Uterus (tissue), 3 donors: ENCODE measurements at regions not wholly inside any gene's neighbourhood (a gene's known extent, or its start where the extent isn't known, plus 50 kb on each side); places are given as distances from the start of the nearest gene placed in this dataset.

Experiments used
- DNase-seq, 2 donors: peaks; one replicate each; pipeline ENCODE4 v3.0.0-alpha.2; 2019 to 2020
- H3K27ac ChIP-seq, 2 donors: fragments of 200-600 bp; sonication (generic); 1 replicate in 1 of 2; 2 replicates in 1 of 2; pipeline ENCODE4 v1.5.1; 2016 to 2018
- H3K27me3 ChIP-seq, 2 donors: fragments of 200-600 bp; sonication (generic); one replicate each; pipeline ENCODE4 v1.5.1; 2018 to 2019; ENCODE audit warnings: control low read depth in 1 of 2
- H3K36me3 ChIP-seq, 2 donors: fragments of 200-600 bp; sonication (generic); one replicate each; pipeline ENCODE4 v1.5.1; 2019; ENCODE audit warnings: control low read depth in 1 of 2
- H3K4me1 ChIP-seq, 2 donors: fragments of 200-600 bp; sonication (generic); one replicate each; pipeline ENCODE4 v1.5.1; 2018 to 2019; ENCODE audit warnings: control low read depth in 1 of 2
- H3K4me3 ChIP-seq, 2 donors: fragments of 200-600 bp; sonication (generic); 1 replicate in 1 of 2; 2 replicates in 1 of 2; pipeline ENCODE4 v1.5.1; 2018 to 2019; ENCODE audit warnings: mild to moderate bottlenecking in 1 of 2
- H3K9me3 ChIP-seq, 2 donors: fragments of 200-600 bp; sonication (generic); one replicate each; pipeline ENCODE4 v1.5.1; 2019; ENCODE audit warnings: control low read depth in 1 of 2
- CTCF ChIP-seq, 4 experiments: fragments of 200-600 bp in 2 of 4; fragments of 450-650 bp in 2 of 4; sonication (generic) in 2 of 4; IDR thresholded peaks; one replicate each; pipeline ENCODE4 v1.5.1; 2016 to 2019; ENCODE audit warnings: antibody characterized with exemption in 4 of 4, mild to moderate bottlenecking in 2 of 4, moderate library complexity in 1 of 4
- POLR2A ChIP-seq, 2 donors: fragments of 450-650 bp; IDR thresholded peaks; one replicate each; pipeline ENCODE4 v1.6.1; 2016; ENCODE audit warnings: antibody characterized with exemption in 2 of 2, mild to moderate bottlenecking in 1 of 2, moderate library complexity in 1 of 2
- intact Hi-C: fragments of 100-400 bp; cut with DNase I; formaldehyde crosslinking; loops from one replicate; pipeline ENCODE4 v1.15.1; 2023; ENCODE audit warnings: low total_unique reads
- donor health status: DM: yes; HTN: yes; CAD: no.

DNA sequence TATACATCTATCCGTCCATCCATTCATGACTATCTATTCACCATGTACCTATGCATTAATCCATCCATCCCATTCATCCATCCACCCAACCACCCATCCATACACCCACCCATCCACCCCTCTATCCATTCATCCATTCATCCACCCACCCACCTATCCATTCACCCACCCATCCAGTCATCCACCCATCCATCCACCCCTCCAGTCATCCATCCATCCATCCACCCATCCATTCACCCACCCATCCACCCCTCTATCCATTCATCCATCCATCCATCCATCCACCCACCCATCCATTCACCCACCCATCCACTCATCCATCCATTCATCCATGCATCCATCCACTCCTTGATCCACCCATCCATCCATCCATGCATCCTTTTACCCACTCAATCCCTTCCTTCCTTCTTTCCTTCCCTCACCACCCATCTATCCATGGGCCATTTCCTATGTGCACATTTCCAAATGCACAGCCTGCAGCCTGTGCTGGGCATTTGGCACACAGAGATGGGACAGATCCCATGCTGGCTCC is 100.8 kb upstream of the ADRA2C start:
- Histone ChIP-seq H3K4me1 (no peaks in the 10 kb centered on the region), H3K27me3 (no peaks in the 10 kb centered on the region), H3K27ac (no peak overlapping the region), H3K36me3 (no peaks in the 10 kb centered on the region), H3K4me3 (no peak overlapping the region), H3K9me3 (no peaks in the 10 kb centered on the region)
- no peak for DNase-seq
- intact Hi-C loops: no loop called here
- TF ChIP-seq POLR2A (IDR thresholded peaks at IDR 0.05) (no peak), CTCF (IDR thresholded peaks at IDR 0.05) (no peak)

DNA sequence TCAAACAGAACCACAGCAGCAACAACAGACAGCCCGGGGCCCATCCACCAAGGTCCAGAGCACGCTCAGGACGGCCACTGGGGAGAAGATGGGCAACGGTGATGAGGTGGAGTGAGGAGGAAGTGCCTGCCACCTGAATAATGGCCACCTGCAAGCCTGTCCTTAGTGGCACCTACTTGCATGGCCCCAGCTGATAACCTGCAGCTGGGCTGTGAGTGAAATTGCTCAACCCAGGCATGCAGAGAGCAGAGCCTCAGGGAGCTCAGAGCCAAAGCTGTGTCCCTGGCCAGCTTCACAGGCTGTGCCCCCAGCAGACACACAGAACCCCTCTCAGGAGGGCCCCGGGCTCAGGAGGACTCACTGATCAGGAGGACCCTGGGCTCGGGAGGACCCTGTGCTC is 102.4 kb upstream of the ADRA2C start:
- no peak for DNase-seq
- Histone ChIP-seq H3K27ac (no peak overlapping the region), H3K4me3 (no peak overlapping the region), H3K4me1 (peaks cover 0 to 4% of the 10 kb centered on the region in 2 donors), H3K9me3 (no peaks in the 10 kb centered on the region), H3K36me3 (no peaks in the 10 kb centered on the region), H3K27me3 (no peaks in the 10 kb centered on the region)
- no peak for TF ChIP-seq CTCF (IDR thresholded peaks at IDR 0.05)
- TF ChIP-seq POLR2A (IDR thresholded peaks at IDR 0.05): no peak
- intact Hi-C loops: no loop called here

GRCh38 chr4:3662516-3662915 is 103.7 kb upstream of the ADRA2C start:
- DNase-seq: no peak
- Histone ChIP-seq H3K9me3 (no peaks in the 10 kb centered on the region), H3K27ac (no peak overlapping the region), H3K27me3 (no peaks in the 10 kb centered on the region), H3K4me1 (peaks cover 0 to 7% of the 10 kb centered on the region in 2 donors), H3K4me3 (no peak overlapping the region), H3K36me3 (no peaks in the 10 kb centered on the region)
- intact Hi-C loops: no loop called here
- TF ChIP-seq POLR2A (IDR thresholded peaks at IDR 0.05): no peak
- no peak for TF ChIP-seq CTCF (IDR thresholded peaks at IDR 0.05)

DNA sequence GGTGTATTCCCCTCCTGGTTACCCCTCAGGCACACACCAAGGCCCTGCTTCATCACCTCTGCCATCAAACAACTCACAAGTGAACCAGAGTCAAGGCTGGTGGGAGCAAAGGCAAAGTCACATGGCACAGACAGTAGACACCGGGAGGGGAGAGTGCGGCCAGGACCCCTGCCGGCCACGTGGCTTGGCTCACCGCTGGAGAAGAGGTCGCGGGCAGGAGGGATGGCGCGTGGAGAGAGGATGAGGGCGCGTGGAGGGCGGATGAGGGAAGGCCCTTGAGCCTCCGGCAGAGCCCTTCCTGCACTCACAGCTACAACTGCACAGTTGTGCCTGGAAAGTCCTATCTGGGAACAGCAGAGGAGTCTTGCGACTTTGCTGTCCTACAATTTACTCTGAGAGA is 104.2 kb upstream of the ADRA2C start:
- no peaks in the 10 kb centered on the region for H3K27me3 ChIP-seq
- intact Hi-C loops: no loop called here
- H3K4me1 ChIP-seq: peaks cover 0 to 12% of the 10 kb centered on the region in 2 donors
- TF ChIP-seq CTCF (IDR thresholded peaks at IDR 0.05): no peak
- TF ChIP-seq POLR2A (IDR thresholded peaks at IDR 0.05): no peak
- H3K9me3 ChIP-seq: no peaks in the 10 kb centered on the region
- DNase-seq: no peak
- no peak overlapping the region for H3K27ac ChIP-seq
- H3K4me3 ChIP-seq: no peak overlapping the region
- H3K36me3 ChIP-seq: no peaks in the 10 kb centered on the region

GRCh38 chr4:3660928-3661515 is 105.2 kb upstream of the ADRA2C start:
- no peaks in the 10 kb centered on the region for H3K27me3 ChIP-seq
- intact Hi-C loops: no loop called here
- no peak overlapping the region for H3K4me3 ChIP-seq
- no peaks in the 10 kb centered on the region for H3K9me3 ChIP-seq
- DNase-seq: no peak
- no peaks in the 10 kb centered on the region for H3K36me3 ChIP-seq
- H3K27ac ChIP-seq: no peak overlapping the region
- TF ChIP-seq POLR2A (IDR thresholded peaks at IDR 0.05) (no peak), CTCF (IDR thresholded peaks at IDR 0.05) (no peak)
- peaks cover 0 to 14% of the 10 kb centered on the region in 2 donors for H3K4me1 ChIP-seq
